ENCODE measurements at regions not wholly inside any gene's neighbourhood (a gene's known extent, or its start where the extent isn't known, plus 50 kb on each side); places are given as distances from the start of the nearest gene placed in this dataset.

GRCh38 chr5:57012511-57012910 is 60.6 kb upstream of the MIER3 start:
- Histone ChIP-seq H3K4me3 (no peak overlapping the region), H3K36me3 (no peaks in the 10 kb centered on the region), H3K27ac (no peak overlapping the region), H3K9me3 (no peaks in the 10 kb centered on the region), H3K4me1 (no peaks in the 10 kb centered on the region), H3K27me3 (no peaks in the 10 kb centered on the region)
- no peak for DNase-seq (ENCODE audit: extremely low spot score in 2 of 2)
- intact Hi-C loops (cut with DNase I), result no loop called here
- TF ChIP-seq CTCF (IDR thresholded peaks at IDR 0.05) (no peak), POLR2A (IDR thresholded peaks at IDR 0.05) (no peak), POLR2AphosphoS5 (IDR thresholded peaks at IDR 0.05; ENCODE audit: insufficient read depth in 1 of 2, low read depth in 1 of 2) (no peak)

GRCh38 chr5:57025961-57026360 is 74.0 kb upstream of the MIER3 start:
- H3K4me3 ChIP-seq, result no peak overlapping the region
- DNase-seq (ENCODE audit: extremely low spot score in 2 of 2), result no peak
- H3K36me3 ChIP-seq, result no peaks in the 10 kb centered on the region
- no peak overlapping the region for H3K27ac ChIP-seq
- no peaks in the 10 kb centered on the region for H3K27me3 ChIP-seq
- intact Hi-C loops (cut with DNase I), result no loop called here
- no peaks in the 10 kb centered on the region for H3K9me3 ChIP-seq
- no peaks in the 10 kb centered on the region for H3K4me1 ChIP-seq
- TF ChIP-seq POLR2AphosphoS5 (IDR thresholded peaks at IDR 0.05; ENCODE audit: insufficient read depth in 1 of 2, low read depth in 1 of 2) (no peak), POLR2A (IDR thresholded peaks at IDR 0.05) (no peak), CTCF (IDR thresholded peaks at IDR 0.05) (no peak)

- H3K4me1 ChIP-seq, result no peaks in the 10 kb centered on the region
- H3K9me3 ChIP-seq, result no peaks in the 10 kb centered on the region
- H3K27ac ChIP-seq, result no peak overlapping the region
- no peak for DNase-seq (ENCODE audit: extremely low spot score in 2 of 2)
- H3K4me3 ChIP-seq, result no peak overlapping the region
- no peaks in the 10 kb centered on the region for H3K36me3 ChIP-seq
- TF ChIP-seq POLR2AphosphoS5 (IDR thresholded peaks at IDR 0.05; ENCODE audit: insufficient read depth in 1 of 2, low read depth in 1 of 2) (no peak), POLR2A (IDR thresholded peaks at IDR 0.05) (no peak), CTCF (IDR thresholded peaks at IDR 0.05) (no peak)
- H3K27me3 ChIP-seq, result no peaks in the 10 kb centered on the region
- intact Hi-C loops (cut with DNase I), result no loop called here
Observed at GRCh38 chr5:57028161-57028560, 76.2 kb upstream of the MIER3 start.

- Histone ChIP-seq H3K9me3 (no peaks in the 10 kb centered on the region), H3K4me1 (no peaks in the 10 kb centered on the region), H3K27me3 (no peaks in the 10 kb centered on the region), H3K27ac (no peak overlapping the region), H3K36me3 (no peaks in the 10 kb centered on the region), H3K4me3 (no peak overlapping the region)
- no peak for DNase-seq (ENCODE audit: extremely low spot score in 2 of 2)
- intact Hi-C loops (cut with DNase I), result no loop called here
- TF ChIP-seq CTCF (IDR thresholded peaks at IDR 0.05), result no peak
Observed at GRCh38 chr5:57032151-57032551, 80.2 kb upstream of the MIER3 start.

- TF ChIP-seq POLR2A (IDR thresholded peaks at IDR 0.05), result no peak
- TF ChIP-seq POLR2AphosphoS5 (IDR thresholded peaks at IDR 0.05; ENCODE audit: insufficient read depth in 1 of 2, low read depth in 1 of 2), result no peak
- no peak for TF ChIP-seq CTCF (IDR thresholded peaks at IDR 0.05)
- no peak for DNase-seq (ENCODE audit: extremely low spot score in 2 of 2)
- H3K4me1 ChIP-seq, result no peaks in the 10 kb centered on the region
- no peaks in the 10 kb centered on the region for H3K9me3 ChIP-seq
- no peaks in the 10 kb centered on the region for H3K27me3 ChIP-seq
- H3K27ac ChIP-seq, result no peak overlapping the region
- no peaks in the 10 kb centered on the region for H3K36me3 ChIP-seq
- H3K4me3 ChIP-seq, result no peak overlapping the region
- intact Hi-C loops (cut with DNase I), result no loop called here
Observed at GRCh38 chr5:57033103-57033502, 81.2 kb upstream of the MIER3 start.
